ENCODE measurements at regions not wholly inside any gene's neighbourhood (a gene's known extent, or its start where the extent isn't known, plus 50 kb on each side); places are given as distances from the start of the nearest gene placed in this dataset.

- H3K4me3 ChIP-seq (replicated peaks in 1 of 3) = no peak overlapping the region
- 81 to 84% methylated on average over 10 of the region's 10 CpGs for WGBS, 2 donors
- no peak overlapping the region for H3K27ac ChIP-seq
- no peaks in the 10 kb centered on the region for H3K36me3 ChIP-seq
- no peak for DNase-seq
- no peaks in the 10 kb centered on the region for H3K27me3 ChIP-seq
- no peaks in the 10 kb centered on the region for H3K9me3 ChIP-seq
- no peak for TF ChIP-seq POLR2A (IDR thresholded peaks at IDR 0.05)
- TF ChIP-seq CTCF (IDR thresholded peaks at IDR 0.05) = no peak
- intact Hi-C loops (cut with DNase I) = no loop called here
- peaks cover 4 to 11% of the 10 kb centered on the region in 2 donors for H3K4me1 ChIP-seq
Measured at GRCh38 chr9:91156451-91157234, 205.1 kb downstream of the AUH start.

GRCh38 chr9:91157883-91158282 lies 203.8 kb downstream of the AUH start:
- Histone ChIP-seq H3K4me1 (peaks cover 4 to 11% of the 10 kb centered on the region in 2 donors), H3K4me3 (replicated peaks in 1 of 3) (no peak overlapping the region), H3K9me3 (no peaks in the 10 kb centered on the region), H3K27ac (no peak overlapping the region), H3K27me3 (no peaks in the 10 kb centered on the region), H3K36me3 (no peaks in the 10 kb centered on the region)
- 94 to 95% methylated on average over 2 of the region's 2 CpGs for WGBS, 2 donors
- no peak for DNase-seq
- TF ChIP-seq CTCF (IDR thresholded peaks at IDR 0.05) (no peak), POLR2A (IDR thresholded peaks at IDR 0.05) (no peak)
- intact Hi-C loops (cut with DNase I) = no loop called here

DNA sequence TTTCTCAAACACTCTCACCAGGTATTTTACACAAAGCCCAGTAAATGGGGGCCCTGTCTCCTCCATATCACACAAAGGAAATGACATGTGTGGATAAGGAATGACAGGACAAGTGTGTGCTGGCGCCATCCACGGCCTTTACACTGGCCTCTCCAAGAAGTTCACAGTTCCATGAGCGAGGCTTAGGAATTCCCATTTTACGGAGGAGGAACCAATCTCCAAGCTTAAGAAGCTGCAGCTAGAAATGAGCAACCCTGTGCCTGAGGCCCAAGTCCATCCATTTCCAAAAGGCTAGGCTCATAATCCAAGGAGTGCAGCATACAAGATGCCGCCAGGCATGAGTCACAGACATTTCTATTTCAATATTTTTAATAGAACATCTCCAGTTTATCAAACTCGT lies 203.4 kb downstream of the AUH start:
- H3K4me3 ChIP-seq (replicated peaks in 1 of 3) = no peak overlapping the region
- no peak for DNase-seq
- no peak overlapping the region for H3K27ac ChIP-seq
- H3K27me3 ChIP-seq = no peaks in the 10 kb centered on the region
- no peak for TF ChIP-seq CTCF (IDR thresholded peaks at IDR 0.05)
- no peak for TF ChIP-seq POLR2A (IDR thresholded peaks at IDR 0.05)
- WGBS, 2 donors = 80 to 90% methylated on average over 6 of the region's 6 CpGs
- H3K4me1 ChIP-seq = peaks cover 4 to 11% of the 10 kb centered on the region in 2 donors
- H3K36me3 ChIP-seq = no peaks in the 10 kb centered on the region
- H3K9me3 ChIP-seq = no peaks in the 10 kb centered on the region
- intact Hi-C loops (cut with DNase I) = no loop called here

DNA sequence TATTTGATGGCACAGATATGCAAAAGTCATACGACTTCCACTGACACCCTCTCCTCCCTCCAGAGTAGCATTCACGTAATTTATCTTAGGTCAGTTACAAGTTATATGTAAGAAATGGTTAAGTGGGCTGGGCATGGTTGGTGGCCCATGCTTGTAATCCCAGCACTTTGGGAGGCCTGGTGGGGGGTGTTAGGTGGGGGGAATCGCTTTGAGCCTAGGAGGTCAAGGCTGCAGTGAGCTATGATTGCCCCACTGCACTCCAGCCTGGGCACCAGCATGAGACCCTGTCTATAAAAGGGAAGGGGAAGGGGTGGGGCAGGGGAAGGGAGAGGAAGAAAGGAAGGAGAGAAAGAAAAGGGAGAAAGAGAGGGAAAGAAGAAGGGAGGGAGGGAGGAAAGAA lies 202.8 kb downstream of the AUH start:
- DNase-seq = no peak
- Histone ChIP-seq H3K4me1 (peaks cover 4 to 11% of the 10 kb centered on the region in 2 donors), H3K36me3 (no peaks in the 10 kb centered on the region), H3K27ac (no peak overlapping the region), H3K4me3 (replicated peaks in 1 of 3) (no peak overlapping the region), H3K9me3 (no peaks in the 10 kb centered on the region), H3K27me3 (no peaks in the 10 kb centered on the region)
- TF ChIP-seq CTCF (IDR thresholded peaks at IDR 0.05) (no peak), POLR2A (IDR thresholded peaks at IDR 0.05) (no peak)
- intact Hi-C loops (cut with DNase I) = no loop called here
- 92 to 94% methylated on average over 3 of the region's 3 CpGs for WGBS, 2 donors

DNA sequence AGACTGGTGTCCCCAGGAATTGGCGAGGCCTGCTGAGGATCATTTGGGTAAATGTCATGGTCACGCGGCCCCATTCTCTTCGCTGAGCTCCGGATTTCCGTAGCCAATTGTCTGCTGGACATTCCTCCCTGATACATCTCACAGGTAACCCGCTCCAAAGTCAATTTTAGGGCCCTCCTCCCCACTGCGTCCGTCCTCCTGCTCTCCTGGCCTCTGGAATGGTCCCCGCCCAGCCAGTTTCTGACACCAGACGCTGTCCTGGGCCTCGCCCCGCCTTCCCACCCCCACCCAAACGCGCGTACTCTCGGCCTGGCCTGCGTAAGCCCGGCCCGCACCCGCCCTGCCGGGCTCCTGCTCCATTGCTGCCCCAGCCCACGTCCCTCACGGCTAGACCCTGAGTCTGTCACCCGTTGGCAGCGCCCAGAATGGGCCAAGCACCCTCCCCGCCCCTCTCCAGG lies 202.0 kb downstream of the AUH start:
- H3K9me3 ChIP-seq = no peaks in the 10 kb centered on the region
- intact Hi-C loops (cut with DNase I) = no loop called here
- peak overlapping the region; percentile 39 to 84 (median 78) for H3K27ac ChIP-seq
- WGBS, 2 donors = 32 to 44% methylated on average over 10 to 21 of the region's 27 CpGs
- H3K27me3 ChIP-seq = no peaks in the 10 kb centered on the region
- no peaks in the 10 kb centered on the region for H3K36me3 ChIP-seq
- peaks cover 4 to 11% of the 10 kb centered on the region in 2 donors for H3K4me1 ChIP-seq
- peak; percentile 74 to 80 for DNase-seq
- TF ChIP-seq POLR2A (IDR thresholded peaks at IDR 0.05) = peak in 1 of 2 donors; percentile 35
- no peak for TF ChIP-seq CTCF (IDR thresholded peaks at IDR 0.05)
- peak overlapping the region in 1 of 3 donors; percentile 18 for H3K4me3 ChIP-seq (replicated peaks in 1 of 3)
